Gastrocnemius medialis (tissue), 4 donors: ENCODE measurements at regions not wholly inside any gene's neighbourhood (a gene's known extent, or its start where the extent isn't known, plus 50 kb on each side); places are given as distances from the start of the nearest gene placed in this dataset.
A peak's percentile ranks its signal among the peaks of the same experiment; 100 is the strongest.
"Not testable (repeated sequence)": the region's sequence is repeated elsewhere in the genome, so short reads cannot be mapped to it uniquely, and the experiment has no call there.

ENCODE experiments used
- ATAC-seq, 2 donors: fragments of 150-250 bp; one replicate each; pipeline ENCODE4 v1.9.1; 2016
- DNase-seq, 2 donors: peaks; one replicate each; pipeline ENCODE4 v3.0.0-alpha.2; 2019
- H3K27ac ChIP-seq, 4 donors: fragments of 200-600 bp; sonication (generic); 1 replicate in 1 of 4; 2 replicates in 3 of 4; pipeline ENCODE4 v1.5.1; 2016 to 2018; ENCODE audit warnings: mild to moderate bottlenecking in 2 of 4, moderate library complexity in 1 of 4
- H3K27me3 ChIP-seq, 3 donors: fragments of 200-600 bp; sonication (generic) in 2 of 3; 1 replicate in 1 of 3; 2 replicates in 2 of 3; pipeline versions ENCODE4 v1.5.1 to v1.6.0; 2016 to 2019; ENCODE audit warnings: mild to moderate bottlenecking in 1 of 3, moderate library complexity in 1 of 3
- H3K36me3 ChIP-seq, 2 donors: fragments of 200-600 bp; sonication (generic) in 1 of 2; one replicate each; pipeline ENCODE4 v1.5.1; 2017 to 2018
- H3K4me1 ChIP-seq, 2 donors: fragments of 200-600 bp; sonication (generic) in 1 of 2; one replicate each; pipeline ENCODE4 v1.5.1; 2016 to 2017; ENCODE audit warnings: mild to moderate bottlenecking in 2 of 2
- H3K4me3 ChIP-seq, 4 donors: fragments of 200-600 bp; sonication (generic) in 3 of 4; 1 replicate in 1 of 4; 2 replicates in 3 of 4; pipeline ENCODE4 v1.5.1; 2016 to 2019; ENCODE audit warnings: mild to moderate bottlenecking in 2 of 4
- H3K9me3 ChIP-seq, 3 donors: fragments of 200-600 bp; sonication (generic) in 2 of 3; 1 replicate in 1 of 3; 2 replicates in 2 of 3; pipeline ENCODE4 v1.5.1; 2016 to 2019
- CTCF ChIP-seq, 5 experiments: fragments of 450-650 bp in 3 of 5; fragments of 200-600 bp in 2 of 5; sonication (generic) in 2 of 5; IDR thresholded peaks in 4 of 5; conservative IDR thresholded peaks in 1 of 5; 1 replicate in 4 of 5; 2 replicates in 1 of 5; pipeline ENCODE4 v1.5.1; 2016 to 2019; ENCODE audit warnings: antibody characterized with exemption in 5 of 5, mild to moderate bottlenecking in 3 of 5, moderate library complexity in 3 of 5
- POLR2A ChIP-seq, 2 donors: fragments of 450-650 bp; IDR thresholded peaks; one replicate each; pipeline ENCODE4 v1.6.1; 2017; ENCODE audit warnings: antibody characterized with exemption in 2 of 2, mild to moderate bottlenecking in 2 of 2, moderate library complexity in 2 of 2
- in situ Hi-C, 4 donors: fragments of 200-750 bp; cut with MboI; loops; one replicate each; pipeline versions ENCODE4 v1.15.0 to v1.8.0; 2017; ENCODE audit warnings: low sequenced_read_pairs in 4 of 4
- intact Hi-C: fragments of 100-400 bp; cut with DNase I; formaldehyde crosslinking; loops from one replicate; pipeline ENCODE4 v1.15.1; 2023; ENCODE audit warnings: low total_unique reads

DNA sequence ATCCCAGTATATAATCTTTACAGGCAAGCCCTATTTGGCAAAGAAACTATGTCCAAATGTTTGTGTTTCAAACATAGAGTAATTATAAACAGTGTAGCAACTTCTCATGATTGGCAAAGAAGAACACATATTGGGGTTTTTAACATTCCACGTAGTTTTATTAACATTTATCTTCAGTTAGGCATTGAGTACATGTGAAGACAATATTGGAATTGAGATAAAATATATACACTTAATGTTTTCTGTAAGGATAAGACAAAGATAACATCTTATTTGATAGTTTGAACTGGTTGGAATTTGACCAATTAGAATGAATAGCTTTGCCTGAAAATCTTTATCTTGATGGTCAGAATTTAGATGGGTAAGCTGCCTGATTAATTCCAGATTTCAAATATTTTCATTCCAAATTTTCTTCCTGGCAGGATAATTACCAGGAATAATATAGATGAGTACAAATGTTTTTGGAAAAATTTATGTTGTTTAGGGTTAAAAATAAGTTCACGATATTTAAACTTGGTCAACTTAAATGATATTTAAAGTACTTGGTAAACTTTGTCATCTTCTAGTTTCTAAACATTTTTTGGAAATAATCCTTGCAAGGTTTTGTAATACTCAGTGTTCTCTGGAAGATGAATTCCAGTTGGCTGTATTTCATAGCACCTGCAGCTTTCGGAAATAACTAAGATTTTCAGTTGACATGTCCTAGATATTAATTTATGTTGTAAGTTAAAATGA is 536.5 kb upstream of the SPRY2 start:
- ATAC-seq (peak in 1 of 2 donors; percentile 24), DNase-seq (no peak)
- Histone ChIP-seq H3K27me3 (no peaks in the 10 kb centered on the region), H3K4me3 (no peak overlapping the region), H3K4me1 (no peaks in the 10 kb centered on the region), H3K9me3 (no peaks in the 10 kb centered on the region), H3K27ac (peak overlapping the region in 1 of 4 donors; percentile 15), H3K36me3 (no peaks in the 10 kb centered on the region)
- intact Hi-C loops (no loop called here), in situ Hi-C loops (no loop called here)
- TF ChIP-seq CTCF (IDR thresholded peaks at IDR 0.05 in 4 of 5, conservative IDR thresholded peaks at IDR 0.05 in 1 of 5) = no peak
- no peak for TF ChIP-seq POLR2A (IDR thresholded peaks at IDR 0.05)

DNA sequence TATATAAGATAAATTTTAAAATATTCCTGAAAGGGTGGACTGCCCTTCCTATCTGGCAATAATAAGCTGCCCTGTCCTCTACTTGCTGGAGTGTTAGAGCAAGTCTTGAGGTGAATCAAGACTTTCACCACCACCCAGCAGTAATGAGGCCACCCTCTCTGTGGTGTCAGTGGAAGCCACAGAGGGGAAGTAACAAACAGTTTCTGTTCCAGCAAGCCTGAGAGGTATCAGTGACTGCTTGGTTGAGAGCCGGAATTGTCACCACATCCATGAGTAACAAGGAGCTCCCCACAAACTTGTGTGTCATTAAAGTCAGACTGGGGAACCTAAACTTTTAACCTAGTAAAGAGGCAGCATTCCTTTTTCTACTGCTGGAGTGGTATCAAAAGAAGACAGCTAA is 532.7 kb upstream of the SPRY2 start:
- in situ Hi-C loops (no loop called here), intact Hi-C loops (no loop called here)
- DNase-seq (no peak), ATAC-seq (no peak)
- Histone ChIP-seq H3K4me3 (no peak overlapping the region), H3K9me3 (no peaks in the 10 kb centered on the region), H3K27me3 (no peaks in the 10 kb centered on the region), H3K27ac (no peak overlapping the region), H3K36me3 (no peaks in the 10 kb centered on the region), H3K4me1 (no peaks in the 10 kb centered on the region)
- no peak for TF ChIP-seq CTCF (IDR thresholded peaks at IDR 0.05 in 4 of 5, conservative IDR thresholded peaks at IDR 0.05 in 1 of 5)
- no peak for TF ChIP-seq POLR2A (IDR thresholded peaks at IDR 0.05)

DNA sequence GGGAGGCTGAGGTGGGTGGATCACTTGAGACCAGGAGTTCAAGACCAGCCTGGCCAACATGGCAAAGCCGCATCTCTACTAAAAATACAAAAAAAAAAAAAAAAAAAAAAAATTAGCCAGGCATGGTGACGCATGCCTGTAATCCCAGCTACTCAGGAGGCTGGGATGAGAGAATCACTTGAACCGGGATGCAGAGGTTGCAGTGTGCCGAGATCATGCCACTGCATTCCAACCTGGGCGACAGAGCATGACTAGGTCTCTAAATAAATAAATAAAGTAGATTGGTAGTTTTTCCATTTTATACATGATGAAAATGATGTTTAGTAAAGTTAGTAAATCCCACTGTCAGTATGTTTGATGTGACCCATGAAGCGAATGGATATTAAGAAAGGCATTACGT is 531.0 kb upstream of the SPRY2 start:
- intact Hi-C loops, H3K27ac ChIP-seq, ATAC-seq, in situ Hi-C loops, H3K27me3 ChIP-seq, DNase-seq, H3K4me3 ChIP-seq, H3K9me3 ChIP-seq, H3K36me3 ChIP-seq, H3K4me1 ChIP-seq: not testable (repeated sequence)

GRCh38 chr13:80871481-80871880 is 530.6 kb upstream of the SPRY2 start:
- DNase-seq = no peak
- TF ChIP-seq POLR2A (IDR thresholded peaks at IDR 0.05) (no peak), CTCF (IDR thresholded peaks at IDR 0.05 in 4 of 5, conservative IDR thresholded peaks at IDR 0.05 in 1 of 5) (no peak)
- intact Hi-C loops = no loop called here

GRCh38 chr13:80870186-80870585 is 529.3 kb upstream of the SPRY2 start:
- no peak for DNase-seq
- Histone ChIP-seq H3K27me3 (no peaks in the 10 kb centered on the region), H3K36me3 (no peaks in the 10 kb centered on the region), H3K9me3 (no peaks in the 10 kb centered on the region), H3K4me1 (no peaks in the 10 kb centered on the region), H3K4me3 (no peak overlapping the region), H3K27ac (no peak overlapping the region)
- TF ChIP-seq CTCF (IDR thresholded peaks at IDR 0.05 in 4 of 5, conservative IDR thresholded peaks at IDR 0.05 in 1 of 5) (no peak), POLR2A (IDR thresholded peaks at IDR 0.05) (no peak)
- ATAC-seq = no peak
- intact Hi-C loops = no loop called here
- in situ Hi-C loops = no loop called here

More at GRCh38 chr13:80871481-80871880, 530.6 kb upstream of the SPRY2 start:
- Histone ChIP-seq H3K4me1 (no peaks in the 10 kb centered on the region), H3K27me3 (no peaks in the 10 kb centered on the region), H3K27ac (no peak overlapping the region), H3K36me3 (no peaks in the 10 kb centered on the region), H3K4me3 (no peak overlapping the region), H3K9me3 (no peaks in the 10 kb centered on the region)
- no peak for ATAC-seq
- in situ Hi-C loops = no loop called here
